Upper lobe of left lung (tissue), 4 donors: ENCODE measurements at regions not wholly inside any gene's neighbourhood (a gene's known extent, or its start where the extent isn't known, plus 50 kb on each side); places are given as distances from the start of the nearest gene placed in this dataset.

ENCODE experiments used
- POLR2A ChIP-seq, 4 donors: fragments of 450-650 bp; IDR thresholded peaks; one replicate each; pipeline ENCODE4 v1.5.1; 2016 to 2017; ENCODE audit warnings: antibody characterized with exemption in 4 of 4, mild to moderate bottlenecking in 2 of 4
- TF ChIP-seq, protein P1 (sequence below), 6 experiments: fragments of 450-650 bp in 4 of 6; fragments of 200-600 bp in 2 of 6; sonication (generic) in 2 of 6; IDR thresholded peaks; one replicate each; pipeline ENCODE4 v1.5.1; 2016 to 2019; ENCODE audit warnings: antibody characterized with exemption in 6 of 6

DNA sequence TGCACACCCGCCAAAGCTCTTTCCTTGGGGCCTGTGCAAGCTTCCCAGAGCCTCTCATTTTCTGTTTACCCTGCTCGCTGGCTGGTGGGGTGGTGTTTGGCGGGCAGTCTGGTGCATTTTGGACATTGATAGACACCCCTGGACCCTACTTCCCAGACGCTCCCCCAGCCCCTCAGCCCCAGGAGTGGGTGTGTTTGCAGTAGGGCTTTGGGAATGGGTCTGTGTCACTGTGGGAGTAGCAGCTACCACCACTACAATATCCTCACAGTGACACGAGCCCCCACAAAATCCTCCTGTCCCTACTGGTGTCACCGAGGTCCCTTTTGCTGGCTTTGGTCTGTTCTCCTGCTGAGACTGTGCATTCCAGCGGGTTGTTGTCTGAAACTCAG is 371.3 kb downstream of the TMEM121 start:
- TF ChIP-seq, protein P1, sequence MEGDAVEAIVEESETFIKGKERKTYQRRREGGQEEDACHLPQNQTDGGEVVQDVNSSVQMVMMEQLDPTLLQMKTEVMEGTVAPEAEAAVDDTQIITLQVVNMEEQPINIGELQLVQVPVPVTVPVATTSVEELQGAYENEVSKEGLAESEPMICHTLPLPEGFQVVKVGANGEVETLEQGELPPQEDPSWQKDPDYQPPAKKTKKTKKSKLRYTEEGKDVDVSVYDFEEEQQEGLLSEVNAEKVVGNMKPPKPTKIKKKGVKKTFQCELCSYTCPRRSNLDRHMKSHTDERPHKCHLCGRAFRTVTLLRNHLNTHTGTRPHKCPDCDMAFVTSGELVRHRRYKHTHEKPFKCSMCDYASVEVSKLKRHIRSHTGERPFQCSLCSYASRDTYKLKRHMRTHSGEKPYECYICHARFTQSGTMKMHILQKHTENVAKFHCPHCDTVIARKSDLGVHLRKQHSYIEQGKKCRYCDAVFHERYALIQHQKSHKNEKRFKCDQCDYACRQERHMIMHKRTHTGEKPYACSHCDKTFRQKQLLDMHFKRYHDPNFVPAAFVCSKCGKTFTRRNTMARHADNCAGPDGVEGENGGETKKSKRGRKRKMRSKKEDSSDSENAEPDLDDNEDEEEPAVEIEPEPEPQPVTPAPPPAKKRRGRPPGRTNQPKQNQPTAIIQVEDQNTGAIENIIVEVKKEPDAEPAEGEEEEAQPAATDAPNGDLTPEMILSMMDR (IDR thresholded peaks at IDR 0.05), result no peak
- TF ChIP-seq POLR2A (IDR thresholded peaks at IDR 0.05), result no peak
